ENCODE measurements at regions not wholly inside any gene's neighbourhood (a gene's known extent, or its start where the extent isn't known, plus 50 kb on each side); places are given as distances from the start of the nearest gene placed in this dataset.
"Not testable (repeated sequence)": the region's sequence is repeated elsewhere in the genome, so short reads cannot be mapped to it uniquely, and the experiment has no call there.

DNA sequence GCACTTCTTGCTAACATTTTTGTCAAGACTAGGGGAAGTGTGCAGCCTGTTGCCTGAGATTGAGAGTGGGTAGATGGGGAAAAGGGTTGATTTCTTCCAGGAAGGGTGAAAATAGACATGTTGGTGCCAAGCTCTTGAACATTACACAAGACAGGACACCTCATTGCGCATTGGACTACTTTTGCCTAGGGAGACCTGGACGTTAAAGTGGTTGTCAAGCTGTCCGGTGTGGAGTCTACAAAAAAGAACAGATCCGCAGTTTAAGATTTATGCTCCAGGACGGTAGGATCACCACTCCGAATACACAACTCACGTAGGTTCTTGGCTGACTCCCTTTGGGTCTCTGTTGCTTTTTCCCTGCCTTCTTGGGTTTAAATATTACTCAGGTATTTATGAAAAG is 56.3 kb upstream of the LRIG1 start:
- H3K27ac ChIP-seq (ENCODE audit: low read depth in 1 of 2, low read length in 2 of 2) = no peak overlapping the region
- 93% methylated on average over 7 of the region's 7 CpGs for WGBS
- no peaks in the 10 kb centered on the region for H3K4me1 ChIP-seq (ENCODE audit: control insufficient read depth in 4 of 4, insufficient read depth in 4 of 4, low read length in 3 of 4)

DNA sequence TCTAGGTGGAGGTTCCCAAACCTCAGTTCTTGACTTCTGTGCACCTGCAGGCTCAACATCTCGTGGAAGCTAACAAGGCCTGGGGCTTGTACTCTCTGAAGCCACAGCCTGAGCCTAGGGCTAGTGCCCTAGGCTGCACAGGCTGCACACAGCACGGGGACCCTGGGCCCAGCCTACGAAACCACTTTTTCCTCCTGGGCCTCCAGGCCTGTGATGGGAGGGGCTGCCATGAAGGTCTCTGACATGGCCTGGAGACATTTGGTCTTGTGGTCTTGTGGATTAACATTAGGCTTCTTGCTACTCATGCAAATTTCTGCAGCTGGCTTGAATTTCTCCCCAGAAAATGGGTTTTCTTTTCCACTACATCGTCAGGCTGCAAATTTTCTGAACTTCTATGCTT is 59.1 kb upstream of the LRIG1 start:
- not testable (repeated sequence) for DNase-seq (ENCODE audit: low spot score); H3K36me3 ChIP-seq (ENCODE audit: control insufficient read depth in 4 of 4, insufficient read depth in 3 of 4, low read depth in 1 of 4, low read length in 3 of 4); H3K27ac ChIP-seq (ENCODE audit: low read depth in 1 of 2, low read length in 2 of 2); H3K4me1 ChIP-seq (ENCODE audit: control insufficient read depth in 4 of 4, insufficient read depth in 4 of 4, low read length in 3 of 4); H3K9me3 ChIP-seq (ENCODE audit: control insufficient read depth in 4 of 4, low read length in 3 of 4); H3K9ac ChIP-seq (ENCODE audit: low read depth in 1 of 2, low read length in 2 of 2); H3K4me3 ChIP-seq (ENCODE audit: low read depth in 1 of 3, low read length in 3 of 3); H3K27me3 ChIP-seq (ENCODE audit: control insufficient read depth in 4 of 4, insufficient read depth in 4 of 4, low read length in 3 of 4)
- 92% methylated on average over 4 of the region's 4 CpGs for WGBS

More for the DNA sequence above, 56.3 kb upstream of the LRIG1 start:
- no peaks in the 10 kb centered on the region for H3K36me3 ChIP-seq (ENCODE audit: control insufficient read depth in 4 of 4, insufficient read depth in 3 of 4, low read depth in 1 of 4, low read length in 3 of 4)
- TF ChIP-seq HNF4A (conservative IDR thresholded peaks at IDR 0.05) (no peak), CTCF (IDR thresholded peaks at IDR 0.05; ENCODE audit: low read depth, low read length, missing input control) (no peak), RXRA (IDR thresholded peaks at IDR 0.05) (no peak), FOXA2 (IDR thresholded peaks at IDR 0.05) (no peak), SP1 (IDR thresholded peaks at IDR 0.05) (no peak)
- no peaks in the 10 kb centered on the region for H3K27me3 ChIP-seq (ENCODE audit: control insufficient read depth in 4 of 4, insufficient read depth in 4 of 4, low read length in 3 of 4)
- H3K4me3 ChIP-seq (ENCODE audit: low read depth in 1 of 3, low read length in 3 of 3) = no peak overlapping the region
- H3K9ac ChIP-seq (ENCODE audit: low read depth in 1 of 2, low read length in 2 of 2) = no peak overlapping the region
- H3K9me3 ChIP-seq (ENCODE audit: control insufficient read depth in 4 of 4, low read length in 3 of 4) = no peaks in the 10 kb centered on the region
- DNase-seq (ENCODE audit: low spot score) = no peak

- no peaks in the 10 kb centered on the region for H3K36me3 ChIP-seq (ENCODE audit: control insufficient read depth in 4 of 4, insufficient read depth in 3 of 4, low read depth in 1 of 4, low read length in 3 of 4)
- no peak for DNase-seq (ENCODE audit: low spot score)
- H3K9me3 ChIP-seq (ENCODE audit: control insufficient read depth in 4 of 4, low read length in 3 of 4) = no peaks in the 10 kb centered on the region
- no peak for TF ChIP-seq TAF1 (conservative IDR thresholded peaks at IDR 0.05)
- no peak for TF ChIP-seq JUND (IDR thresholded peaks at IDR 0.05)
- TF ChIP-seq EGR1 (IDR thresholded peaks at IDR 0.05; ENCODE audit: low read depth in 2 of 2) = no peak
- no peak for TF ChIP-seq YY1 (IDR thresholded peaks at IDR 0.05)
- TF ChIP-seq HNF4A (conservative IDR thresholded peaks at IDR 0.05) = no peak
- TF ChIP-seq, protein P1, sequence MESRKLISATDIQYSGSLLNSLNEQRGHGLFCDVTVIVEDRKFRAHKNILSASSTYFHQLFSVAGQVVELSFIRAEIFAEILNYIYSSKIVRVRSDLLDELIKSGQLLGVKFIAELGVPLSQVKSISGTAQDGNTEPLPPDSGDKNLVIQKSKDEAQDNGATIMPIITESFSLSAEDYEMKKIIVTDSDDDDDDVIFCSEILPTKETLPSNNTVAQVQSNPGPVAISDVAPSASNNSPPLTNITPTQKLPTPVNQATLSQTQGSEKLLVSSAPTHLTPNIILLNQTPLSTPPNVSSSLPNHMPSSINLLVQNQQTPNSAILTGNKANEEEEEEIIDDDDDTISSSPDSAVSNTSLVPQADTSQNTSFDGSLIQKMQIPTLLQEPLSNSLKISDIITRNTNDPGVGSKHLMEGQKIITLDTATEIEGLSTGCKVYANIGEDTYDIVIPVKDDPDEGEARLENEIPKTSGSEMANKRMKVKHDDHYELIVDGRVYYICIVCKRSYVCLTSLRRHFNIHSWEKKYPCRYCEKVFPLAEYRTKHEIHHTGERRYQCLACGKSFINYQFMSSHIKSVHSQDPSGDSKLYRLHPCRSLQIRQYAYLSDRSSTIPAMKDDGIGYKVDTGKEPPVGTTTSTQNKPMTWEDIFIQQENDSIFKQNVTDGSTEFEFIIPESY (IDR thresholded peaks at IDR 0.05) = no peak
- TF ChIP-seq RXRA (IDR thresholded peaks at IDR 0.05) = no peak
- TF ChIP-seq FOXA2 (IDR thresholded peaks at IDR 0.05) = no peak
- TF ChIP-seq, protein P2, sequence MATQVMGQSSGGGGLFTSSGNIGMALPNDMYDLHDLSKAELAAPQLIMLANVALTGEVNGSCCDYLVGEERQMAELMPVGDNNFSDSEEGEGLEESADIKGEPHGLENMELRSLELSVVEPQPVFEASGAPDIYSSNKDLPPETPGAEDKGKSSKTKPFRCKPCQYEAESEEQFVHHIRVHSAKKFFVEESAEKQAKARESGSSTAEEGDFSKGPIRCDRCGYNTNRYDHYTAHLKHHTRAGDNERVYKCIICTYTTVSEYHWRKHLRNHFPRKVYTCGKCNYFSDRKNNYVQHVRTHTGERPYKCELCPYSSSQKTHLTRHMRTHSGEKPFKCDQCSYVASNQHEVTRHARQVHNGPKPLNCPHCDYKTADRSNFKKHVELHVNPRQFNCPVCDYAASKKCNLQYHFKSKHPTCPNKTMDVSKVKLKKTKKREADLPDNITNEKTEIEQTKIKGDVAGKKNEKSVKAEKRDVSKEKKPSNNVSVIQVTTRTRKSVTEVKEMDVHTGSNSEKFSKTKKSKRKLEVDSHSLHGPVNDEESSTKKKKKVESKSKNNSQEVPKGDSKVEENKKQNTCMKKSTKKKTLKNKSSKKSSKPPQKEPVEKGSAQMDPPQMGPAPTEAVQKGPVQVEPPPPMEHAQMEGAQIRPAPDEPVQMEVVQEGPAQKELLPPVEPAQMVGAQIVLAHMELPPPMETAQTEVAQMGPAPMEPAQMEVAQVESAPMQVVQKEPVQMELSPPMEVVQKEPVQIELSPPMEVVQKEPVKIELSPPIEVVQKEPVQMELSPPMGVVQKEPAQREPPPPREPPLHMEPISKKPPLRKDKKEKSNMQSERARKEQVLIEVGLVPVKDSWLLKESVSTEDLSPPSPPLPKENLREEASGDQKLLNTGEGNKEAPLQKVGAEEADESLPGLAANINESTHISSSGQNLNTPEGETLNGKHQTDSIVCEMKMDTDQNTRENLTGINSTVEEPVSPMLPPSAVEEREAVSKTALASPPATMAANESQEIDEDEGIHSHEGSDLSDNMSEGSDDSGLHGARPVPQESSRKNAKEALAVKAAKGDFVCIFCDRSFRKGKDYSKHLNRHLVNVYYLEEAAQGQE (IDR thresholded peaks at IDR 0.05) = no peak
- no peak for TF ChIP-seq MAX (IDR thresholded peaks at IDR 0.05)
- TF ChIP-seq SP1 (IDR thresholded peaks at IDR 0.05) = no peak
- TF ChIP-seq HNF4G (IDR thresholded peaks at IDR 0.05) = no peak
- no peak for TF ChIP-seq FOXA1 (IDR thresholded peaks at IDR 0.05)
- TF ChIP-seq, protein P3, sequence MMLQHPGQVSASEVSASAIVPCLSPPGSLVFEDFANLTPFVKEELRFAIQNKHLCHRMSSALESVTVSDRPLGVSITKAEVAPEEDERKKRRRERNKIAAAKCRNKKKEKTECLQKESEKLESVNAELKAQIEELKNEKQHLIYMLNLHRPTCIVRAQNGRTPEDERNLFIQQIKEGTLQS (IDR thresholded peaks at IDR 0.05) = no peak
- TF ChIP-seq CTCF (IDR thresholded peaks at IDR 0.05; ENCODE audit: low read depth, low read length, missing input control) = no peak
- TF ChIP-seq GABPA (IDR thresholded peaks at IDR 0.05 in 1 of 2, conservative IDR thresholded peaks at IDR 0.05 in 1 of 2) = no peak
- no peak for TF ChIP-seq NR2F2 (IDR thresholded peaks at IDR 0.05)
- TF ChIP-seq RAD21 (IDR thresholded peaks at IDR 0.05) = no peak
- H3K9ac ChIP-seq (ENCODE audit: low read depth in 1 of 2, low read length in 2 of 2) = no peak overlapping the region
- no peak overlapping the region for H3K4me3 ChIP-seq (ENCODE audit: low read depth in 1 of 3, low read length in 3 of 3)
- no peaks in the 10 kb centered on the region for H3K27me3 ChIP-seq (ENCODE audit: control insufficient read depth in 4 of 4, insufficient read depth in 4 of 4, low read length in 3 of 4)
- H3K27ac ChIP-seq (ENCODE audit: low read depth in 1 of 2, low read length in 2 of 2) = no peak overlapping the region
- no peaks in the 10 kb centered on the region for H3K4me1 ChIP-seq (ENCODE audit: control insufficient read depth in 4 of 4, insufficient read depth in 4 of 4, low read length in 3 of 4)
These were observed 60.5 kb upstream of the LRIG1 start for GRCh38 chr3:66561367-66561766.

All from liver (tissue), 8 donors.